GM12865 (cell line): ENCODE measurements at regions not wholly inside any gene's neighbourhood (a gene's known extent, or its start where the extent isn't known, plus 50 kb on each side); places are given as distances from the start of the nearest gene placed in this dataset.

Source experiments
- DNase-seq: peaks from one replicate; pipeline ENCODE4 v3.0.0; 2010; ENCODE audit warnings: low read depth
- H3K4me3 ChIP-seq: 2 replicates; pipeline ENCODE4 v1.5.1; 2011; ENCODE audit warnings: mild to moderate bottlenecking, low read depth, low read length, control low read depth
- TF ChIP-seq, protein P1 (sequence below): IDR thresholded peaks from 2 replicates; pipeline ENCODE4 v1.5.1; 2011; ENCODE audit warnings: low read length, control low read depth, low read depth, inconsistent platforms; ENCODE audit not compliant: insufficient read depth; ENCODE audit errors: missing control alignments

DNA sequence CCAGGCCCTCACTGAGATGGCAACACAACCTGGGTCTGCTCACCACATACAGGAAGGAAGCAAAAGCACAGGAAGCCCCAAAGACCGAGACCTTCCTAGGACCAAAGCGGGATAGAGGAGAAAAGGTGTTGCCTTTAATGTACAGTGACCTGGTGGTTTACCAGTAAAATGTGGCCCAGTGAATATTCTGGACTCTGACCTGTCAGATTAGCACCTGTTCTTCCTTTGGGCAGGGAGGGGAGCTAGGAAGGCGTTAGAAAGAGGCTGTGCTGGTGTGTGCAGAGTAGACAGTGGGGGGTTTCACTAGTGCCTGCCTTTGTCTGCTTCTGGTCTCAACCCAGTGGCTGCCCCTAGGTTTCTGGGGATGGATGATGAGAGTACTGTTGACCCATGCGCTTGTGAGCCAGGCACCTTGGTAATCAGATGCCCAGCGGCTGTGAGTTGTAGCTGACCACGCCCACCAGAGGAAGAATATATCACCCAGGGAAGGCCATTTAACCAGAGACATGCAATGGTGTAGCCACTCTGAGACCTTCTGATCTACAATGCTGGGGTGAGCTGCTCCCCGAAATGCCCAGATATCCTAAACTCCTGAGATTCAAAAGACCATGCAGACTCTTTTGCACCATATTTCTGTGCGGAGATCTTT lies 90.1 kb upstream of the NEO1 start:
- no peak for DNase-seq
- H3K4me3 ChIP-seq: no peak overlapping the region
- TF ChIP-seq, protein P1, sequence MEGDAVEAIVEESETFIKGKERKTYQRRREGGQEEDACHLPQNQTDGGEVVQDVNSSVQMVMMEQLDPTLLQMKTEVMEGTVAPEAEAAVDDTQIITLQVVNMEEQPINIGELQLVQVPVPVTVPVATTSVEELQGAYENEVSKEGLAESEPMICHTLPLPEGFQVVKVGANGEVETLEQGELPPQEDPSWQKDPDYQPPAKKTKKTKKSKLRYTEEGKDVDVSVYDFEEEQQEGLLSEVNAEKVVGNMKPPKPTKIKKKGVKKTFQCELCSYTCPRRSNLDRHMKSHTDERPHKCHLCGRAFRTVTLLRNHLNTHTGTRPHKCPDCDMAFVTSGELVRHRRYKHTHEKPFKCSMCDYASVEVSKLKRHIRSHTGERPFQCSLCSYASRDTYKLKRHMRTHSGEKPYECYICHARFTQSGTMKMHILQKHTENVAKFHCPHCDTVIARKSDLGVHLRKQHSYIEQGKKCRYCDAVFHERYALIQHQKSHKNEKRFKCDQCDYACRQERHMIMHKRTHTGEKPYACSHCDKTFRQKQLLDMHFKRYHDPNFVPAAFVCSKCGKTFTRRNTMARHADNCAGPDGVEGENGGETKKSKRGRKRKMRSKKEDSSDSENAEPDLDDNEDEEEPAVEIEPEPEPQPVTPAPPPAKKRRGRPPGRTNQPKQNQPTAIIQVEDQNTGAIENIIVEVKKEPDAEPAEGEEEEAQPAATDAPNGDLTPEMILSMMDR: no peak

- TF ChIP-seq, protein P1: no peak
- no peak for DNase-seq
Observed at GRCh38 chr15:72961346-72961745, 90.9 kb upstream of the NEO1 start.

DNA sequence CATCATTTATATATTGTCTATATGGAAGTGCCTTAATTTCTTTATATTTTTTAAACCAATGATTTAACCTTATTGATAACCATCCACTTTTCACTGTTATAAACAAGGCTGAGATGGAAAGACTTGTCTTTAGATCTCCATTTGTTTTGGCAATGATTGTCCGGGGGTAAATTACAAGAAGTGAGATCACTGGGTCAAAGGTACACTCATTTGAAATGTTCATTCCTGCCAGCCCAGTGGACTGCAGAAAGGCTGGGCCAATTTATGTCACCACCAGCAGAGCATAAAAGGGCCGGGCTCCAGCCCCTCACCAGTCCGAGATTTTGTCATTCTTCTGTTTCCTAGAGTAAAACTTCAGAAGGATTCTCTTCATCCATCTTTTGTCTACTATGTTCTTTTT lies 93.6 kb upstream of the NEO1 start:
- no peak overlapping the region for H3K4me3 ChIP-seq
- TF ChIP-seq, protein P1: no peak
- no peak for DNase-seq

More at GRCh38 chr15:72961346-72961745, 90.9 kb upstream of the NEO1 start:
- no peak overlapping the region for H3K4me3 ChIP-seq

- no peak for DNase-seq
- no peak overlapping the region for H3K4me3 ChIP-seq
- TF ChIP-seq, protein P1: no peak
Observed at GRCh38 chr15:72953306-72953705, 99.0 kb upstream of the NEO1 start.

GRCh38 chr15:72952151-72952550 lies 100.1 kb upstream of the NEO1 start:
- no peak for DNase-seq
- TF ChIP-seq, protein P1: no peak
- no peak overlapping the region for H3K4me3 ChIP-seq

DNA sequence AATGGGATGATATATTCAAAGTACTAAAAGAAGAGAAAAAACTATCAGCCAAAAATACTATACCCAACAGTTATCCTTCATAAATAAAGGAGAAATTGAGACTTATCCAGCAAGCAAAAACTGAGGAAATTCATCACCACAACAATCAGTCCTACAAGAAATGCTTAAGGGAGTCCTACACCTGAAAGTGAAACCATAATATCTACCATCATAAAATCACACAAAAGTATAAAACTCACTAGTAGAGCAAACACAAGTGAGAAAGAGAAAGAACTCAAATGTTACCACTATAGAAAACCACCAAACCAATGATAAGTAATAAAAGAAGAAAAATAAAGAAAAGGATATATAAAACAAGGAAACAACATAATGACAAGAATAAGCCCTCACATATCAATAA lies 103.6 kb upstream of the NEO1 start:
- TF ChIP-seq, protein P1: no peak
- no peak for DNase-seq
- no peak overlapping the region for H3K4me3 ChIP-seq

DNA sequence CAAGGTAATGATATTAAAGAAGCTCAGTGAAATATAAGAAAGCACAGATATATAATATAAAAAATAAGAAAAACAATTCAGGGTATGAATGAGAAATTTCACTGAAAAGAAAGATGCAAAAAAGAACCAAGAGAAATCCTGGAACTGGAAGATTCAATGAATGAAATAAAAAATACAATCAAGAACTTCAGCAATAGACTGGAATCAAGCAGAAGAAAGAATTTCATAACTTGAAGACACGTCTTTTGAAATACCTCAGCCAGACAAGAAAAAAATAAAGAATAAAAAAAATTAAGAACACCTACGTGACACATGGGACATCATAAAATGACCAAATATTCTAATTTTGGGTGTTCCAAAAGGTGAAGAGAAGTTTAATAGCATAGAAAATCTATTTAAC lies 104.6 kb upstream of the NEO1 start:
- TF ChIP-seq, protein P1: no peak
- DNase-seq: no peak
- H3K4me3 ChIP-seq: no peak overlapping the region
